Tibial nerve (tissue), 4 donors: ENCODE measurements at regions not wholly inside any gene's neighbourhood (a gene's known extent, or its start where the extent isn't known, plus 50 kb on each side); places are given as distances from the start of the nearest gene placed in this dataset.

Source experiments
- DNase-seq, 2 donors: peaks; one replicate each; pipeline ENCODE4 v3.0.0-alpha.2; 2019; ENCODE audit warnings: low spot score in 2 of 2
- H3K27ac ChIP-seq, 4 donors: fragments of 200-600 bp; sonication (generic) in 3 of 4; one replicate each; pipeline ENCODE4 v1.5.1; 2017 to 2019; ENCODE audit warnings: mild to moderate bottlenecking in 1 of 4
- H3K27me3 ChIP-seq, 2 donors: fragments of 200-600 bp; sonication (generic) in 1 of 2; one replicate each; pipeline versions ENCODE4 v1.5.1 to v1.6.0; 2017 to 2019
- H3K36me3 ChIP-seq, 3 donors: fragments of 200-600 bp; sonication (generic); one replicate each; pipeline ENCODE4 v1.5.1; 2018 to 2019
- H3K4me1 ChIP-seq, 4 donors: fragments of 200-600 bp; sonication (generic) in 3 of 4; one replicate each; pipeline ENCODE4 v1.5.1; 2017 to 2019
- H3K4me3 ChIP-seq, 4 donors: fragments of 200-600 bp; sonication (generic) in 3 of 4; one replicate each; pipeline ENCODE4 v1.5.1; 2017 to 2019; ENCODE audit warnings: mild to moderate bottlenecking in 1 of 4, moderate library complexity in 1 of 4
- H3K9me3 ChIP-seq, 4 donors: fragments of 200-600 bp; sonication (generic) in 3 of 4; one replicate each; pipeline ENCODE4 v1.5.1; 2017 to 2019
- EP300 ChIP-seq, 2 donors: sonication (generic); formaldehyde crosslinking; IDR thresholded peaks; one replicate each; pipeline ENCODE4 v1.6.1; 2017; ENCODE audit warnings: antibody characterized with exemption in 2 of 2, mild to moderate bottlenecking in 1 of 2
- POLR2A ChIP-seq, 2 donors: fragments of 450-650 bp; IDR thresholded peaks; one replicate each; pipeline ENCODE4 v1.6.1; 2017; ENCODE audit warnings: antibody characterized with exemption in 2 of 2, mild to moderate bottlenecking in 2 of 2, moderate library complexity in 2 of 2
- WGBS, 2 donors: methylation state at CpG; one replicate each; pipeline ENCODE4 v1.1.5; 2018; 5-methylcytosine and 5-hydroxymethylcytosine counted together
- TF ChIP-seq, protein P1 (sequence below), 5 experiments: fragments of 200-600 bp in 3 of 5; fragments of 450-650 bp in 2 of 5; sonication (generic) in 3 of 5; IDR thresholded peaks; one replicate each; pipeline ENCODE4 v1.5.1; 2016 to 2019; ENCODE audit warnings: antibody characterized with exemption in 5 of 5, mild to moderate bottlenecking in 3 of 5, moderate library complexity in 2 of 5

DNA sequence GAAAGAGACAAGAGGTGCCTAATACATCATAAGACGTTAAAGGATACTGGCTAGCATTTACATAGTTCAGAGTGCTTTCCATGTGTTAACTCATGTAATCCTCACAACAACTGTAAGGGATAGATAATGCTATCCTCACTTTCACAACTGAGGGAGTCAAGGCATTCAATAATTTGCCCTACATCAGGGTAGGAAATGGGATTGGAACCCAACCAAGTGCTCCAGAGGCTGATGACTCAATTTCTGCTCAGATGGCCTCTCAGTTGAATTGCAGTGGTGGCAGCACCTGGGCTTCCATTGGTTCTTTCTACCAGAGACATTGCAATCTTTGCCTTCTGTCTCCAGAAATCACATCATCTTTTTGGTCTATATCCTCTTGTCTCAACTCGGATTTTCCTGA, 232.9 kb downstream of the ETS1 start:
- no peak overlapping the region for H3K4me3 ChIP-seq
- no peaks in the 10 kb centered on the region for H3K27me3 ChIP-seq
- DNase-seq: no peak
- TF ChIP-seq POLR2A (IDR thresholded peaks at IDR 0.05): no peak
- TF ChIP-seq, protein P1, sequence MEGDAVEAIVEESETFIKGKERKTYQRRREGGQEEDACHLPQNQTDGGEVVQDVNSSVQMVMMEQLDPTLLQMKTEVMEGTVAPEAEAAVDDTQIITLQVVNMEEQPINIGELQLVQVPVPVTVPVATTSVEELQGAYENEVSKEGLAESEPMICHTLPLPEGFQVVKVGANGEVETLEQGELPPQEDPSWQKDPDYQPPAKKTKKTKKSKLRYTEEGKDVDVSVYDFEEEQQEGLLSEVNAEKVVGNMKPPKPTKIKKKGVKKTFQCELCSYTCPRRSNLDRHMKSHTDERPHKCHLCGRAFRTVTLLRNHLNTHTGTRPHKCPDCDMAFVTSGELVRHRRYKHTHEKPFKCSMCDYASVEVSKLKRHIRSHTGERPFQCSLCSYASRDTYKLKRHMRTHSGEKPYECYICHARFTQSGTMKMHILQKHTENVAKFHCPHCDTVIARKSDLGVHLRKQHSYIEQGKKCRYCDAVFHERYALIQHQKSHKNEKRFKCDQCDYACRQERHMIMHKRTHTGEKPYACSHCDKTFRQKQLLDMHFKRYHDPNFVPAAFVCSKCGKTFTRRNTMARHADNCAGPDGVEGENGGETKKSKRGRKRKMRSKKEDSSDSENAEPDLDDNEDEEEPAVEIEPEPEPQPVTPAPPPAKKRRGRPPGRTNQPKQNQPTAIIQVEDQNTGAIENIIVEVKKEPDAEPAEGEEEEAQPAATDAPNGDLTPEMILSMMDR (IDR thresholded peaks at IDR 0.05): no peak
- no peak for TF ChIP-seq EP300 (IDR thresholded peaks at IDR 0.05)
- H3K36me3 ChIP-seq: no peaks in the 10 kb centered on the region
- WGBS, 2 donors: 74 to 75% methylated on average over 2 of the region's 2 CpGs
- H3K27ac ChIP-seq: no peak overlapping the region
- H3K9me3 ChIP-seq: no peaks in the 10 kb centered on the region
- peaks cover 0 to 12% (median 0%) of the 10 kb centered on the region in 4 donors for H3K4me1 ChIP-seq

DNA sequence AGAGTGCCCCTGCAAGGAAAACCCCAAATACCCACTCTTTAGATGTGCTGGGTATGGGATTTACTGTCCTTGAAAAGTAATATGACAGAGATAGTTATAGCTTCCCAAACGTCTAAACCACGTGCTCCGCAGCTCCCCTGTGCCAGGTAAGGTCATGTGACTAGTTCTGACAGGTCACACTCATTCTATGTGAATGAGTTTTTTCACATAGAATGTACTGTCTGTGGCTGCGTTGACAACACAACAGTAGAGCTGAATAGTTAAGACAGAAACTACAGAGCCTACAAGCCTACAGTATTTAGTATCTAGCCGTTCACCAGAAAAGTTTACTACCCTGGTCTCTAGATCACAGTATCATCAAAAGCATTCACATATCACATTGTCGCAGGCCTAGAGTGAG, 236.2 kb downstream of the ETS1 start:
- Histone ChIP-seq H3K4me1 (no peaks in the 10 kb centered on the region), H3K9me3 (no peaks in the 10 kb centered on the region), H3K4me3 (no peak overlapping the region), H3K36me3 (no peaks in the 10 kb centered on the region), H3K27me3 (no peaks in the 10 kb centered on the region), H3K27ac (no peak overlapping the region)
- 77 to 82% methylated on average over 6 of the region's 6 CpGs for WGBS, 2 donors
- TF ChIP-seq POLR2A (IDR thresholded peaks at IDR 0.05): no peak
- DNase-seq: no peak

DNA sequence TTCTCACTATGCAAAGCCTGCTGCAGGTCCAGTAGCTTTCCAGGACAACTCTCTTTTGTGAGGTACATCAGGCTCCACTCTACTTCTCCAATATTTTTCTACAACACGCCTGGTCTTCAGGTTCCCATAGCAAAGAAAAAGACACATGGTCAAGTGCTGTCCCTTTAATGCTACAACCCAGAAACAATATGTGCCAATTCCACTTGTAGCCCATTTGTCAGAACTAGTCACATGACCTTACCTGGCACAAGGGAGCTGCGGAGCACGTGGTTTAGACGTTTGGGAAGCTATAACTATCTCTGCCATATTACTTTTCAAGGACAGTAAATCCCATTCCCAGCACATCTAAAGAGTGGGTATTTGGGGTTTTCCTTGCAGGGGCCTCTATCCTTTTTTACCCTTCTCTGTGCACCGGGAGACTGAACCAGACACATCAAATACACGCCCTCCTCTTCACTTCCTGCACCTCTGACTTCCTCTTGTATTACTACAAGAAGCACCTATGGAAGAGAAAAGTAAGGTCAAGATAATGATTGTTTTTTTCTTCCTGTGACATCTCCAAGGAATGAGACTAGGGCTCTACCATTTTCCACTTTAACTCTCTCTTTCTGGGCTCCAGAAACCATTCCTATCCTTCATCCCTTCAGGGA, 237.6 kb downstream of the ETS1 start:
- Histone ChIP-seq H3K4me3 (no peak overlapping the region), H3K27me3 (no peaks in the 10 kb centered on the region), H3K36me3 (no peaks in the 10 kb centered on the region), H3K4me1 (no peaks in the 10 kb centered on the region), H3K9me3 (no peaks in the 10 kb centered on the region), H3K27ac (no peak overlapping the region)
- WGBS, 2 donors: 78 to 82% methylated on average over 6 of the region's 6 CpGs
- DNase-seq: no peak
- TF ChIP-seq, protein P1 (IDR thresholded peaks at IDR 0.05): no peak
- no peak for TF ChIP-seq POLR2A (IDR thresholded peaks at IDR 0.05)
- no peak for TF ChIP-seq EP300 (IDR thresholded peaks at IDR 0.05)

DNA sequence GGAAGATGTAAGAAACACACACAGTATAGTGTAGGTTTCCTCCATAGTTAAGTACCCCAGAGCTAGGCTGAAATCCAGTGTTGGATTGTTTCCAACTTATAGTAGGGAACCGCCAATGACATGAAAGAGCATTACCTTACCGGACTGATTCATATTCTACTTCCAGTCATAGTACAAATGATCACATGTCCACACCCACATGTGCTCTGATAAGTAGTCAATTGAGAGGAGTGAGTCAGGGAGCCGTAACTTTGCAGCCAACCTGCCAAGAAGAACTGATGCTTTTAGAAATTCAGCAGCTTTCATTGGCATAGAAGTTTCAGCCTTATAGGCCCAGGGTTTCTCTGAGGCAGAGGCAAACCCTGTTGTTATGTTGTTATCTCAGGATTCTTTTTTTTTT, 240.6 kb downstream of the ETS1 start:
- Histone ChIP-seq H3K4me1 (peaks cover 0 to 11% (median 3%) of the 10 kb centered on the region in 4 donors), H3K4me3 (no peak overlapping the region), H3K27me3 (no peaks in the 10 kb centered on the region), H3K36me3 (no peaks in the 10 kb centered on the region), H3K9me3 (no peaks in the 10 kb centered on the region), H3K27ac (no peak overlapping the region)
- no peak for DNase-seq
- TF ChIP-seq, protein P1 (IDR thresholded peaks at IDR 0.05): no peak
- TF ChIP-seq EP300 (IDR thresholded peaks at IDR 0.05) (no peak), POLR2A (IDR thresholded peaks at IDR 0.05) (no peak)
- 35 to 49% methylated on average over 3 of the region's 3 CpGs for WGBS, 2 donors

DNA sequence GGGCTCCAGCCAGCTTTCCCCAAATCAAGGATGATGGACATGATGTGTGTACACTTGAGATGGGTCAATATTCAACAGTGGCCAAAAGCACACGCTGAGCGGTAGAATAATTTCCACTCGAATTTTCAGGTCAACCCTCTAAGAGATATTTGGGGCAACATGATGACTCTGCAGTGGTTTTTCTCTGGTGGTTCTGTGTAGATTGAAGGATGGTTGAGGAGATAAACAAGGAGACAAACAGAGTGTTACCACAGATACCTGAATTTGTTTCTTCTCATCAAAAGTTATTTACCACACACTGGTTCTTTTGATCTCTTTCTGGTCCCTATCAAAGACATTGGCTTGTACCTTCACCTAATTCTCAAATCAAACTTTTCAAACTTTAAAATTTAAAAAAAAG, 242.0 kb downstream of the ETS1 start:
- 91 to 94% methylated on average over 3 of the region's 3 CpGs for WGBS, 2 donors
- no peaks in the 10 kb centered on the region for H3K36me3 ChIP-seq
- TF ChIP-seq, protein P1 (IDR thresholded peaks at IDR 0.05): no peak
- TF ChIP-seq POLR2A (IDR thresholded peaks at IDR 0.05) (no peak), EP300 (IDR thresholded peaks at IDR 0.05) (no peak)

More for the DNA sequence above, 242.0 kb downstream of the ETS1 start:
- Histone ChIP-seq H3K27me3 (no peaks in the 10 kb centered on the region), H3K4me3 (no peak overlapping the region), H3K27ac (no peak overlapping the region), H3K9me3 (no peaks in the 10 kb centered on the region), H3K4me1 (peaks cover 0 to 14% (median 5%) of the 10 kb centered on the region in 4 donors)
- no peak for DNase-seq
